HG02759 (cell line): ENCODE measurements at regions not wholly inside any gene's neighbourhood (a gene's known extent, or its start where the extent isn't known, plus 50 kb on each side); places are given as distances from the start of the nearest gene placed in this dataset.

Experiments used
- ATAC-seq: cut with Tn5 transposase; IDR thresholded peaks from one replicate; pipeline ENCODE4 v1.9.1; 2021; ENCODE audit warnings: mild to moderate bottlenecking, moderate library complexity; ENCODE audit not compliant: unreplicated experiment

- ATAC-seq, result peak; percentile 42
Measured at GRCh38 chr3:5426094-5426883, 238.8 kb downstream of the EDEM1 start.

- no peak for ATAC-seq
Measured at GRCh38 chr3:5427021-5427420, 239.5 kb downstream of the EDEM1 start.

GRCh38 chr3:5427938-5428337, 240.4 kb downstream of the EDEM1 start:
- ATAC-seq, result no peak

GRCh38 chr3:5428607-5429516, 241.4 kb downstream of the EDEM1 start:
- peak; percentile 87 for ATAC-seq

GRCh38 chr3:5429517-5429890, 242.0 kb downstream of the EDEM1 start:
- ATAC-seq, result peak; percentile 0

- no peak for ATAC-seq
Measured at GRCh38 chr3:5430701-5431100, 243.2 kb downstream of the EDEM1 start.

GRCh38 chr3:5431146-5431545, 243.6 kb downstream of the EDEM1 start:
- ATAC-seq, result no peak

- no peak for ATAC-seq
Measured at GRCh38 chr3:5431811-5432378, 244.4 kb downstream of the EDEM1 start.

GRCh38 chr3:5437296-5437782, 249.8 kb downstream of the EDEM1 start:
- ATAC-seq, result no peak

- ATAC-seq, result no peak
Measured at GRCh38 chr3:5437783-5438323, 250.3 kb downstream of the EDEM1 start.

- ATAC-seq, result no peak
Measured at GRCh38 chr3:5441401-5441800, 253.9 kb downstream of the EDEM1 start.

- no peak for ATAC-seq
Measured at GRCh38 chr3:5442106-5442785, 254.7 kb downstream of the EDEM1 start.

GRCh38 chr3:5442786-5443138, 255.3 kb downstream of the EDEM1 start:
- ATAC-seq, result no peak

- ATAC-seq, result no peak
Measured at GRCh38 chr3:5444253-5444652, 256.7 kb downstream of the EDEM1 start.

GRCh38 chr3:5445676-5446201, 258.2 kb downstream of the EDEM1 start:
- ATAC-seq, result no peak

GRCh38 chr3:5448246-5448645, 260.7 kb downstream of the EDEM1 start:
- ATAC-seq, result no peak

- no peak for ATAC-seq
Measured at GRCh38 chr3:5448816-5449215, 261.3 kb downstream of the EDEM1 start.

- peak; percentile 84 for ATAC-seq
Measured at GRCh38 chr3:5456199-5456598, 268.7 kb downstream of the EDEM1 start.

GRCh38 chr3:5458526-5458925, 271.0 kb downstream of the EDEM1 start:
- ATAC-seq, result no peak

- no peak for ATAC-seq
Measured at GRCh38 chr3:5462086-5462485, 274.6 kb downstream of the EDEM1 start.
